HCT116 (cell line): ENCODE measurements at regions not wholly inside any gene's neighbourhood (a gene's known extent, or its start where the extent isn't known, plus 50 kb on each side); places are given as distances from the start of the nearest gene placed in this dataset.
A peak's percentile ranks its signal among the peaks of the same experiment; 100 is the strongest.

ENCODE experiments used
- ATAC-seq: fragments of 200-7000 bp; cut with Tn5 transposase; 2 replicates; pipeline ENCODE4 v1.9.1; 2020; ENCODE audit warnings: mild to moderate bottlenecking, moderate library complexity
- BruUV-seq: library from RNA; stranded (reverse); fragments of 400-500 nt; replicated peaks from 2 replicates; lab custom pipeline; 2021; lab: Mats Ljungman, UMichigan
- CTCF ChIA-PET: fragments of 300-600 bp; sonication (Branson Sonifier 250); formaldehyde crosslinking; loops from one replicate; lab custom pipeline; 2021; ENCODE audit warnings: antibody characterized with exemption; lab: Charles Lee
- POLR2A ChIA-PET: fragments of 300-600, 350-600 bp; sonication (Branson Sonifier 250); formaldehyde crosslinking; loops from one replicate; lab custom pipeline; 2021; ENCODE audit warnings: antibody characterized with exemption; lab: Charles Lee
- RAD21 ChIA-PET, 2 experiments: fragments of 300-600 bp; sonication (Branson Sonifier 250); formaldehyde crosslinking; loops; one replicate each; lab custom pipeline; 2023; ENCODE audit warnings: low total read pairs in 2 of 2; ENCODE audit not compliant: uncharacterized antibody in 2 of 2, unreplicated experiment in 2 of 2, low non-redundant PET in 1 of 2; lab: Charles Lee
- DNase-seq: peaks from one replicate; pipeline ENCODE4 v3.0.0-alpha.2; 2010; ENCODE audit warnings: low read depth, low spot score
- H2AFZ ChIP-seq: fragments of 200-600 bp; shearing (Covaris generic), sonication (generic); 2 replicates; pipeline ENCODE4 v1.6.1; 2017; ENCODE audit warnings: low read depth, mixed run types, mixed read lengths, antibody characterized with exemption, low read length; ENCODE audit not compliant: poor library complexity, severe bottlenecking
- H3K27ac ChIP-seq: 2 replicates; pipeline ENCODE4 v1.5.1; 2012; ENCODE audit warnings: low read depth, low read length
- H3K27me3 ChIP-seq: fragments of 200-600 bp; sonication (generic); 2 replicates; pipeline ENCODE4 v1.6.1; 2016; ENCODE audit warnings: mixed run types, low read length, mixed read lengths; ENCODE audit not compliant: insufficient read depth
- H3K36me3 ChIP-seq, 2 experiments: fragments of 200-500 bp in 1 of 2; fragments of 200-600 bp in 1 of 2; sonication (Bioruptor generic) in 1 of 2; sonication (generic) in 1 of 2; 2 replicates each; pipeline versions ENCODE4 v1.5.1 to v1.6.1; 2014 to 2016; ENCODE audit warnings: low read length in 2 of 2, inconsistent platforms in 1 of 2, mixed read lengths in 1 of 2, mixed run types in 1 of 2; ENCODE audit not compliant: insufficient read depth in 2 of 2, control insufficient read depth in 1 of 2
- H3K4me1 ChIP-seq, 2 experiments: fragments of 200-600 bp in 1 of 2; sonication (generic) in 1 of 2; 2 replicates each; pipeline versions ENCODE4 v1.5.1 to v1.6.1; 2012 to 2017; ENCODE audit warnings: low read length in 2 of 2, inconsistent platforms in 1 of 2, mild to moderate bottlenecking in 1 of 2, mixed read lengths in 1 of 2, mixed run types in 1 of 2, moderate library complexity in 1 of 2; ENCODE audit not compliant: insufficient read depth in 2 of 2, control insufficient read depth in 1 of 2
- H3K4me2 ChIP-seq: fragments of 200-600 bp; sonication (generic); 2 replicates; pipeline ENCODE4 v1.6.1; 2017; ENCODE audit warnings: mixed run types, low read length, mixed read lengths
- H3K4me3 ChIP-seq, 2 experiments: fragments of 200-600 bp in 1 of 2; sonication (generic) in 1 of 2; replicated peaks in 1 of 2; 2 replicates each; pipeline ENCODE4 v1.5.1; 2011 to 2016; ENCODE audit warnings: low read length in 2 of 2, control low read depth in 1 of 2, low read depth in 1 of 2, mild to moderate bottlenecking in 1 of 2, mixed read lengths in 1 of 2, mixed run types in 1 of 2
- H3K79me2 ChIP-seq: fragments of 200-600 bp; sonication (generic); 2 replicates; pipeline ENCODE4 v1.6.1; 2017; ENCODE audit warnings: mild to moderate bottlenecking, mixed run types, low read length, moderate library complexity, mixed read lengths; ENCODE audit not compliant: insufficient read depth
- H3K9ac ChIP-seq: fragments of 200-600 bp; sonication (generic); 2 replicates; pipeline ENCODE4 v1.6.1; 2016; ENCODE audit warnings: low read length, mixed read lengths
- H3K9me2 ChIP-seq: fragments of 200-600 bp; sonication (generic), shearing (Covaris generic); 2 replicates; pipeline ENCODE4 v1.6.1; 2017; ENCODE audit warnings: mixed run types, mild to moderate bottlenecking, moderate library complexity; ENCODE audit not compliant: insufficient read depth
- H3K9me3 ChIP-seq, 2 experiments: fragments of 200-500 bp in 1 of 2; fragments of 200-600 bp in 1 of 2; sonication (Bioruptor generic) in 1 of 2; sonication (generic) in 1 of 2; 2 replicates each; pipeline ENCODE4 v1.6.1; 2014 to 2017; ENCODE audit warnings: low read length in 2 of 2, mixed read lengths in 2 of 2, inconsistent platforms in 1 of 2, low read depth in 1 of 2, mild to moderate bottlenecking in 1 of 2, mixed run types in 1 of 2, moderate library complexity in 1 of 2; ENCODE audit not compliant: control insufficient read depth in 1 of 2, insufficient read depth in 1 of 2
- H4K20me1 ChIP-seq: fragments of 200-600 bp; sonication (generic), shearing (Covaris generic); 2 replicates; pipeline ENCODE4 v1.6.1; 2017; ENCODE audit warnings: mixed run types, mild to moderate bottlenecking, moderate library complexity; ENCODE audit not compliant: insufficient read depth
- ATF3 ChIP-seq: IDR thresholded peaks from 2 replicates; pipeline ENCODE4 v1.6.1; 2012
- CBX3 ChIP-seq: IDR thresholded peaks from 2 replicates; pipeline ENCODE4 v1.6.1; 2012; ENCODE audit warnings: low read depth
- CEBPB ChIP-seq: IDR thresholded peaks from 2 replicates; pipeline ENCODE4 v1.6.1; 2012; ENCODE audit warnings: low read depth
- EGR1 ChIP-seq: IDR thresholded peaks from 2 replicates; pipeline ENCODE4 v1.6.1; 2012; ENCODE audit warnings: low read depth
- ELF1 ChIP-seq: IDR thresholded peaks from 2 replicates; pipeline ENCODE4 v1.6.1; 2012; ENCODE audit warnings: low read depth, borderline replicate concordance
- EZH2phosphoT487 ChIP-seq: fragments of 200-600 bp; IDR thresholded peaks from 2 replicates; pipeline ENCODE4 v1.6.1; 2018; ENCODE audit warnings: antibody characterized with exemption, borderline replicate concordance
- FOSL1 ChIP-seq: IDR thresholded peaks from 2 replicates; pipeline ENCODE4 v1.6.1; 2012; ENCODE audit warnings: low read depth
- POLR2AphosphoS5 ChIP-seq: IDR thresholded peaks from 2 replicates; pipeline ENCODE4 v1.6.1; 2011; ENCODE audit warnings: mild to moderate bottlenecking, low read depth, low read length, moderate library complexity
- REST ChIP-seq: IDR thresholded peaks from 2 replicates; pipeline ENCODE4 v1.6.1; 2012; ENCODE audit warnings: low read depth
- TCF7L2 ChIP-seq: IDR thresholded peaks from 2 replicates; pipeline ENCODE4 v1.7.0; 2011; ENCODE audit warnings: borderline replicate concordance, inconsistent platforms; ENCODE audit not compliant: insufficient read depth, insufficient read length; ENCODE audit errors: extremely low read depth
- YY1 ChIP-seq: IDR thresholded peaks from 2 replicates; pipeline ENCODE4 v1.6.1; 2011; ENCODE audit warnings: low read length, low read depth, moderate library complexity, mild to moderate bottlenecking; ENCODE audit not compliant: insufficient replicate concordance; ENCODE audit errors: extremely low read depth
- ZNF274 ChIP-seq: fragments of 200-500 bp; sonication (Bioruptor generic); IDR thresholded peaks from 2 replicates; pipeline ENCODE4 v1.6.1; 2014; ENCODE audit warnings: mild to moderate bottlenecking, low read depth, low read length, inconsistent platforms
- intact Hi-C: fragments of 100-400 bp; cut with micrococcal nuclease; formaldehyde crosslinking; loops from 2 replicates; pipeline ENCODE4 v1.10.0; 2022
- TF ChIP-seq, protein P1 (sequence below), 3 experiments: fragments of 200-600 bp in 1 of 3; sonication (generic) in 1 of 3; IDR thresholded peaks in 2 of 3; conservative IDR thresholded peaks in 1 of 3; 2 replicates each; pipeline ENCODE4 v1.5.1; 2012 to 2017; ENCODE audit warnings: low read depth in 2 of 3, low read length in 2 of 3, antibody characterized with exemption in 1 of 3, borderline replicate concordance in 1 of 3, control low read depth in 1 of 3, mild to moderate bottlenecking in 1 of 3, mixed read lengths in 1 of 3, mixed run types in 1 of 3, moderate library complexity in 1 of 3; ENCODE audit not compliant: insufficient read depth in 1 of 3
- TF ChIP-seq, protein P2 (sequence below): IDR thresholded peaks from 2 replicates; pipeline ENCODE4 v1.6.1; 2011; ENCODE audit warnings: mild to moderate bottlenecking, low read length, moderate library complexity; ENCODE audit not compliant: insufficient replicate concordance; ENCODE audit errors: extremely low read depth

DNA sequence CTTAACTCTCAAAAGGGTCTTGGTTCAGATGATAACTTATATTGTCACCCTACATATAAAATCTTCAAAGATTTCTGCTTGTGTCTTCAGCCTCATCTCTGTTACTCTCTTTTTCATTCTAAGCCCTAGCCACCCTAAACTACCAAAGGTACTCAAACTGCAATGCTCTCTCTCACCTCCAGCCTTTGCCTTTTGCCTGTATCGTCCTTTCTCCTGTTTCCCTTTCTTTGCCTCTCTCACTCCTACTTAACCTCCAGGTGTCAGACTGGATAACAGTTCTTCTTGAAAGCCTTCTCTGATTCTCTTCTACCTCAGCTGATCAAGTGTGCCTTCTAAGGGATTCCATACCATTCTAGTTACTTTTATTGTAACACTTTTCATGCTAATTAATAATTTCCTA, 149.8 kb downstream of the SERPINI1 start:
- H2AFZ ChIP-seq = no peak overlapping the region
- peak; percentile 58; the same call in 1 of the 2 replicates for ATAC-seq
- no peak overlapping the region for H3K4me2 ChIP-seq
- no TSS peak for BruUV-seq
- CTCF ChIA-PET = no interaction called here
- DNase-seq = no peak
- no peaks in the 10 kb centered on the region for H3K27me3 ChIP-seq
- H3K9ac ChIP-seq = no peak overlapping the region
- H4K20me1 ChIP-seq = no peaks in the 10 kb centered on the region
- H3K27ac ChIP-seq = no peak overlapping the region
- intact Hi-C loops = loop anchor here (10.0 kb wide), 1 partner anchor 200 kb away; no protein-coding TSS in a partner anchor
- no peaks in the 10 kb centered on the region for H3K9me3 ChIP-seq
- no peak overlapping the region for H3K4me3 ChIP-seq
- H3K4me1 ChIP-seq = no peaks in the 10 kb centered on the region
- RAD21 ChIA-PET = no interaction called here
- POLR2A ChIA-PET = no interaction called here
- no peaks in the 10 kb centered on the region for H3K79me2 ChIP-seq
- no peaks in the 10 kb centered on the region for H3K36me3 ChIP-seq
- TF ChIP-seq, protein P1, sequence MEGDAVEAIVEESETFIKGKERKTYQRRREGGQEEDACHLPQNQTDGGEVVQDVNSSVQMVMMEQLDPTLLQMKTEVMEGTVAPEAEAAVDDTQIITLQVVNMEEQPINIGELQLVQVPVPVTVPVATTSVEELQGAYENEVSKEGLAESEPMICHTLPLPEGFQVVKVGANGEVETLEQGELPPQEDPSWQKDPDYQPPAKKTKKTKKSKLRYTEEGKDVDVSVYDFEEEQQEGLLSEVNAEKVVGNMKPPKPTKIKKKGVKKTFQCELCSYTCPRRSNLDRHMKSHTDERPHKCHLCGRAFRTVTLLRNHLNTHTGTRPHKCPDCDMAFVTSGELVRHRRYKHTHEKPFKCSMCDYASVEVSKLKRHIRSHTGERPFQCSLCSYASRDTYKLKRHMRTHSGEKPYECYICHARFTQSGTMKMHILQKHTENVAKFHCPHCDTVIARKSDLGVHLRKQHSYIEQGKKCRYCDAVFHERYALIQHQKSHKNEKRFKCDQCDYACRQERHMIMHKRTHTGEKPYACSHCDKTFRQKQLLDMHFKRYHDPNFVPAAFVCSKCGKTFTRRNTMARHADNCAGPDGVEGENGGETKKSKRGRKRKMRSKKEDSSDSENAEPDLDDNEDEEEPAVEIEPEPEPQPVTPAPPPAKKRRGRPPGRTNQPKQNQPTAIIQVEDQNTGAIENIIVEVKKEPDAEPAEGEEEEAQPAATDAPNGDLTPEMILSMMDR (IDR thresholded peaks at IDR 0.05 in 2 of 3, conservative IDR thresholded peaks at IDR 0.05 in 1 of 3; ENCODE audit: borderline replicate concordance in 1 of 3, insufficient read depth in 1 of 3, low read depth in 2 of 3, low read length in 2 of 3) = no peak
- TF ChIP-seq REST (no peak), FOSL1 (no peak), EZH2phosphoT487 (no peak), YY1 (no peak), ATF3 (no peak), ELF1 (no peak), EGR1 (no peak), ZNF274 (no peak), CEBPB (no peak), TCF7L2 (no peak), POLR2AphosphoS5 (no peak), CBX3 (no peak)
- TF ChIP-seq, protein P2, sequence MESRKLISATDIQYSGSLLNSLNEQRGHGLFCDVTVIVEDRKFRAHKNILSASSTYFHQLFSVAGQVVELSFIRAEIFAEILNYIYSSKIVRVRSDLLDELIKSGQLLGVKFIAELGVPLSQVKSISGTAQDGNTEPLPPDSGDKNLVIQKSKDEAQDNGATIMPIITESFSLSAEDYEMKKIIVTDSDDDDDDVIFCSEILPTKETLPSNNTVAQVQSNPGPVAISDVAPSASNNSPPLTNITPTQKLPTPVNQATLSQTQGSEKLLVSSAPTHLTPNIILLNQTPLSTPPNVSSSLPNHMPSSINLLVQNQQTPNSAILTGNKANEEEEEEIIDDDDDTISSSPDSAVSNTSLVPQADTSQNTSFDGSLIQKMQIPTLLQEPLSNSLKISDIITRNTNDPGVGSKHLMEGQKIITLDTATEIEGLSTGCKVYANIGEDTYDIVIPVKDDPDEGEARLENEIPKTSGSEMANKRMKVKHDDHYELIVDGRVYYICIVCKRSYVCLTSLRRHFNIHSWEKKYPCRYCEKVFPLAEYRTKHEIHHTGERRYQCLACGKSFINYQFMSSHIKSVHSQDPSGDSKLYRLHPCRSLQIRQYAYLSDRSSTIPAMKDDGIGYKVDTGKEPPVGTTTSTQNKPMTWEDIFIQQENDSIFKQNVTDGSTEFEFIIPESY = no peak
- TF ChIP-seq, all 23 proteins: peak for 0
- H3K9me2 ChIP-seq = no peaks in the 10 kb centered on the region
